Uterus (tissue), 2 donors: ENCODE measurements at regions not wholly inside any gene's neighbourhood (a gene's known extent, or its start where the extent isn't known, plus 50 kb on each side); places are given as distances from the start of the nearest gene placed in this dataset.

Experiments
- CTCF ChIP-seq, 4 experiments: fragments of 200-600 bp in 2 of 4; fragments of 450-650 bp in 2 of 4; sonication (generic) in 2 of 4; IDR thresholded peaks; one replicate each; pipeline ENCODE4 v1.5.1; 2016 to 2019; ENCODE audit warnings: antibody characterized with exemption in 4 of 4, mild to moderate bottlenecking in 2 of 4, moderate library complexity in 1 of 4
- POLR2A ChIP-seq, 2 donors: fragments of 450-650 bp; IDR thresholded peaks; one replicate each; pipeline ENCODE4 v1.6.1; 2016; ENCODE audit warnings: antibody characterized with exemption in 2 of 2, mild to moderate bottlenecking in 1 of 2, moderate library complexity in 1 of 2

DNA sequence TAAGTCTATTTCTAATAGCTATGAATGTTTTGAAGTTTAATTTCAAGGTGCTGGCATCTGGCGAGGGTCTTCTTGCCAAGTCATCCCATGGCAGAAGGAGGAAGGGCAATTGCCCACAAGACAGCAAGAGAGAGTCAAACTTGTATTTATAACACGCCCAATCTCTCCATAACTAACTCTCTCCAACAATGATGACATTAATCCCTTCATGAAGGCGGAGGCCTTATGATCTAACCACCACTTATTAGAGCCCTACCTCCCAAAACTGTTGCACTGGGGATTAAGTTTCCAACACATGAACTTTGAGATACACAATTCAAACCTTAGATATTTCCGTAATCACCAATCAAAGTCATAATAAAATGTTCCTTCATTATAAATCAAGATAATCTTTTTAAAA lies 406.9 kb downstream of the CNTN6 start:
- TF ChIP-seq CTCF (IDR thresholded peaks at IDR 0.05) (no peak), POLR2A (IDR thresholded peaks at IDR 0.05) (no peak)
